Activated CD8-positive, alpha-beta memory T cell treated with anti-CD3 and anti-CD28 coated beads, Interleukin-2, amount 10 ng/mL, durations not matched to agents 7 days and 5 days (primary cell): ENCODE measurements at regions not wholly inside any gene's neighbourhood (a gene's known extent, or its start where the extent isn't known, plus 50 kb on each side); places are given as distances from the start of the nearest gene placed in this dataset.

Experiments used
- ATAC-seq: fragments of 150-1000 bp; cut with Tn5 transposase; one replicate; pipeline ENCODE4 v1.10.0; 2021; ENCODE audit warnings: moderate library complexity
- CTCF ChIA-PET: fragments of 350-600 bp; sonication (Branson Sonifier 250); formaldehyde crosslinking; loops from one replicate; lab custom pipeline; 2021; ENCODE audit warnings: antibody characterized with exemption; lab: Charles Lee
- DNase-seq: peaks from one replicate; pipeline ENCODE4 v3.0.0-alpha.2; 2020
- H3K27ac Mint-ChIP-seq: one replicate; pipeline ENCODE4 v1.8.0; 2021; ENCODE audit warnings: mild to moderate bottlenecking, mixed read lengths
- H3K27me3 Mint-ChIP-seq: one replicate; pipeline ENCODE4 v1.8.0; 2021; ENCODE audit warnings: mixed read lengths
- H3K36me3 Mint-ChIP-seq: one replicate; pipeline ENCODE4 v1.8.0; 2021; ENCODE audit warnings: mild to moderate bottlenecking, mixed read lengths
- H3K4me1 Mint-ChIP-seq: one replicate; pipeline ENCODE4 v1.8.0; 2021; ENCODE audit warnings: mixed read lengths
- H3K4me3 Mint-ChIP-seq: one replicate; pipeline ENCODE4 v1.8.0; 2021; ENCODE audit warnings: mild to moderate bottlenecking, moderate library complexity, mixed read lengths
- H3K9me3 Mint-ChIP-seq: one replicate; pipeline ENCODE4 v1.8.0; 2022; ENCODE audit warnings: low read depth, mixed read lengths

GRCh38 chr4:124224256-124224655 is 488.3 kb downstream of the ANKRD50 start:
- H3K9me3 Mint-ChIP-seq = no peaks in the 10 kb centered on the region
- CTCF ChIA-PET = no interaction called here
- no peaks in the 10 kb centered on the region for H3K27me3 Mint-ChIP-seq
- no peak for DNase-seq
- ATAC-seq = no peak
- no peak overlapping the region for H3K27ac Mint-ChIP-seq
- H3K36me3 Mint-ChIP-seq = no peaks in the 10 kb centered on the region
- H3K4me1 Mint-ChIP-seq = no peaks in the 10 kb centered on the region
- no peak overlapping the region for H3K4me3 Mint-ChIP-seq

- no peaks in the 10 kb centered on the region for H3K4me1 Mint-ChIP-seq
- no peak overlapping the region for H3K27ac Mint-ChIP-seq
- no peak for ATAC-seq
- CTCF ChIA-PET = no interaction called here
- DNase-seq = no peak
- no peaks in the 10 kb centered on the region for H3K36me3 Mint-ChIP-seq
- H3K4me3 Mint-ChIP-seq = no peak overlapping the region
- H3K9me3 Mint-ChIP-seq = no peaks in the 10 kb centered on the region
- H3K27me3 Mint-ChIP-seq = no peaks in the 10 kb centered on the region
Measured at GRCh38 chr4:124227981-124228380, 484.6 kb downstream of the ANKRD50 start.

GRCh38 chr4:124230268-124230667 is 482.3 kb downstream of the ANKRD50 start:
- H3K9me3 Mint-ChIP-seq = no peaks in the 10 kb centered on the region
- CTCF ChIA-PET = no interaction called here
- ATAC-seq (no peak), DNase-seq (no peak)
- H3K27ac Mint-ChIP-seq = no peak overlapping the region
- H3K36me3 Mint-ChIP-seq = no peaks in the 10 kb centered on the region
- no peaks in the 10 kb centered on the region for H3K4me1 Mint-ChIP-seq
- H3K4me3 Mint-ChIP-seq = no peak overlapping the region
- H3K27me3 Mint-ChIP-seq = no peaks in the 10 kb centered on the region

- Mint-ChIP-seq H3K27ac (no peak overlapping the region), H3K27me3 (no peaks in the 10 kb centered on the region), H3K36me3 (no peaks in the 10 kb centered on the region), H3K4me1 (no peaks in the 10 kb centered on the region), H3K4me3 (no peak overlapping the region), H3K9me3 (peaks cover 2% of the 10 kb centered on the region)
- CTCF ChIA-PET = no interaction called here
- ATAC-seq (no peak), DNase-seq (no peak)
Measured at GRCh38 chr4:124234771-124235170, 477.8 kb downstream of the ANKRD50 start.

- ATAC-seq = no peak
- no peak overlapping the region for H3K4me3 Mint-ChIP-seq
- CTCF ChIA-PET = no interaction called here
- H3K4me1 Mint-ChIP-seq = no peaks in the 10 kb centered on the region
- H3K27ac Mint-ChIP-seq = no peak overlapping the region
- H3K36me3 Mint-ChIP-seq = no peaks in the 10 kb centered on the region
- peaks cover 2% of the 10 kb centered on the region for H3K9me3 Mint-ChIP-seq
- H3K27me3 Mint-ChIP-seq = no peaks in the 10 kb centered on the region
- DNase-seq = no peak
Measured at GRCh38 chr4:124243671-124244366, 468.7 kb downstream of the ANKRD50 start.

- Mint-ChIP-seq H3K4me1 (no peaks in the 10 kb centered on the region), H3K27ac (no peak overlapping the region), H3K27me3 (peaks cover 6% of the 10 kb centered on the region), H3K36me3 (no peaks in the 10 kb centered on the region), H3K4me3 (no peak overlapping the region), H3K9me3 (no peaks in the 10 kb centered on the region)
- ATAC-seq (no peak), DNase-seq (no peak)
- CTCF ChIA-PET = no interaction called here
Measured at GRCh38 chr4:124253080-124253479, 459.5 kb downstream of the ANKRD50 start.

GRCh38 chr4:124262211-124263179 is 450.0 kb downstream of the ANKRD50 start:
- CTCF ChIA-PET = no interaction called here
- H3K27ac Mint-ChIP-seq = no peak overlapping the region
- no peaks in the 10 kb centered on the region for H3K4me1 Mint-ChIP-seq
- H3K9me3 Mint-ChIP-seq = no peaks in the 10 kb centered on the region
- H3K4me3 Mint-ChIP-seq = no peak overlapping the region
- H3K36me3 Mint-ChIP-seq = no peaks in the 10 kb centered on the region
- ATAC-seq = peak; percentile 63
- DNase-seq = peak; percentile 59
- H3K27me3 Mint-ChIP-seq = peaks cover 9% of the 10 kb centered on the region

- Mint-ChIP-seq H3K4me3 (no peak overlapping the region), H3K36me3 (no peaks in the 10 kb centered on the region)
Measured at GRCh38 chr4:124265701-124266100, 446.8 kb downstream of the ANKRD50 start.

GRCh38 chr4:124266721-124267120 is 445.8 kb downstream of the ANKRD50 start:
- ATAC-seq (no peak), DNase-seq (no peak)
- Mint-ChIP-seq H3K9me3 (no peaks in the 10 kb centered on the region), H3K4me1 (no peaks in the 10 kb centered on the region), H3K27ac (no peak overlapping the region), H3K36me3 (no peaks in the 10 kb centered on the region), H3K27me3 (peaks cover 5% of the 10 kb centered on the region), H3K4me3 (no peak overlapping the region)
- CTCF ChIA-PET = no interaction called here

More at GRCh38 chr4:124265701-124266100, 446.8 kb downstream of the ANKRD50 start:
- Mint-ChIP-seq H3K9me3 (no peaks in the 10 kb centered on the region), H3K27me3 (peaks cover 5% of the 10 kb centered on the region), H3K27ac (no peak overlapping the region), H3K4me1 (no peaks in the 10 kb centered on the region)
- ATAC-seq = no peak
- CTCF ChIA-PET = no interaction called here
- no peak for DNase-seq

- Mint-ChIP-seq H3K4me1 (no peaks in the 10 kb centered on the region), H3K9me3 (no peaks in the 10 kb centered on the region), H3K4me3 (no peak overlapping the region), H3K27me3 (no peaks in the 10 kb centered on the region), H3K36me3 (no peaks in the 10 kb centered on the region), H3K27ac (no peak overlapping the region)
- DNase-seq (no peak), ATAC-seq (no peak)
- CTCF ChIA-PET = no interaction called here
Measured at GRCh38 chr4:124276461-124276860, 436.1 kb downstream of the ANKRD50 start.

GRCh38 chr4:124277691-124278090 is 434.8 kb downstream of the ANKRD50 start:
- CTCF ChIA-PET = no interaction called here
- ATAC-seq (no peak), DNase-seq (no peak)
- no peaks in the 10 kb centered on the region for H3K9me3 Mint-ChIP-seq
- no peak overlapping the region for H3K4me3 Mint-ChIP-seq
- H3K27ac Mint-ChIP-seq = no peak overlapping the region
- no peaks in the 10 kb centered on the region for H3K4me1 Mint-ChIP-seq
- no peaks in the 10 kb centered on the region for H3K27me3 Mint-ChIP-seq
- H3K36me3 Mint-ChIP-seq = no peaks in the 10 kb centered on the region

- DNase-seq (no peak), ATAC-seq (no peak)
- Mint-ChIP-seq H3K9me3 (no peaks in the 10 kb centered on the region), H3K4me1 (no peaks in the 10 kb centered on the region), H3K27me3 (no peaks in the 10 kb centered on the region), H3K27ac (no peak overlapping the region), H3K36me3 (no peaks in the 10 kb centered on the region), H3K4me3 (no peak overlapping the region)
- CTCF ChIA-PET = no interaction called here
Measured at GRCh38 chr4:124278477-124278876, 434.1 kb downstream of the ANKRD50 start.

- Mint-ChIP-seq H3K4me3 (no peak overlapping the region), H3K27me3 (no peaks in the 10 kb centered on the region), H3K9me3 (no peaks in the 10 kb centered on the region), H3K4me1 (no peaks in the 10 kb centered on the region), H3K27ac (no peak overlapping the region), H3K36me3 (no peaks in the 10 kb centered on the region)
- no peak for ATAC-seq
- CTCF ChIA-PET = no interaction called here
- DNase-seq = no peak
Measured at GRCh38 chr4:124279741-124280140, 432.8 kb downstream of the ANKRD50 start.
